Osteoblast (primary cell): ENCODE measurements at regions not wholly inside any gene's neighbourhood (a gene's known extent, or its start where the extent isn't known, plus 50 kb on each side); places are given as distances from the start of the nearest gene placed in this dataset.

Experiments
- DNase-seq: peaks from one replicate; pipeline ENCODE4 v3.0.0; 2011; ENCODE audit warnings: low spot score, mixed read lengths; ENCODE audit not compliant: insufficient read length; ENCODE audit errors: missing footprints
- H2AFZ ChIP-seq: 2 replicates; pipeline ENCODE4 v1.6.0; 2011; ENCODE audit warnings: mild to moderate bottlenecking, low read length
- H3K27ac ChIP-seq: 2 replicates; pipeline ENCODE4 v1.5.1; 2011; ENCODE audit warnings: mild to moderate bottlenecking, low read depth, low read length, moderate library complexity
- H3K27me3 ChIP-seq: 2 replicates; pipeline ENCODE4 v1.6.0; 2012; ENCODE audit warnings: mild to moderate bottlenecking, control low read depth, inconsistent platforms, low read length, moderate library complexity; ENCODE audit not compliant: insufficient read depth
- H3K36me3 ChIP-seq: 2 replicates; pipeline ENCODE4 v1.5.1; 2011; ENCODE audit warnings: mild to moderate bottlenecking, low read length, control low read depth, moderate library complexity; ENCODE audit not compliant: insufficient read depth
- H3K4me1 ChIP-seq: 2 replicates; pipeline ENCODE4 v1.5.1; 2011; ENCODE audit warnings: mild to moderate bottlenecking, low read length, control low read depth, moderate library complexity; ENCODE audit not compliant: insufficient read depth
- H3K4me2 ChIP-seq: 2 replicates; pipeline ENCODE4 v1.6.0; 2011; ENCODE audit warnings: mild to moderate bottlenecking, low read length; ENCODE audit not compliant: insufficient read depth
- H3K4me3 ChIP-seq: fragments of 200-600 bp; sonication (generic); 3 replicates; pipeline ENCODE4 v1.5.1; 2012; ENCODE audit warnings: mild to moderate bottlenecking, low read length, inconsistent platforms; ENCODE audit not compliant: insufficient read depth
- H3K79me2 ChIP-seq: 2 replicates; pipeline ENCODE4 v1.6.0; 2012; ENCODE audit warnings: mild to moderate bottlenecking, low read length, control low read depth, inconsistent platforms; ENCODE audit not compliant: insufficient read depth
- H3K9me3 ChIP-seq: 2 replicates; pipeline ENCODE4 v1.5.1; 2011; ENCODE audit warnings: low read depth, low read length, control low read depth
- H4K20me1 ChIP-seq: 2 replicates; pipeline ENCODE4 v1.6.0; 2012; ENCODE audit warnings: mild to moderate bottlenecking, low read length, control low read depth; ENCODE audit not compliant: insufficient read depth
- CTCF ChIP-seq: IDR thresholded peaks from 2 replicates; pipeline ENCODE4 v1.5.1; 2011; ENCODE audit warnings: mild to moderate bottlenecking, low read depth, low read length, moderate library complexity; ENCODE audit errors: extremely low read depth

- Histone ChIP-seq H2AFZ (no peak overlapping the region), H3K4me3 (no peak overlapping the region), H4K20me1 (no peaks in the 10 kb centered on the region), H3K79me2 (no peaks in the 10 kb centered on the region), H3K27ac (no peak overlapping the region), H3K36me3 (no peaks in the 10 kb centered on the region), H3K9me3 (no peaks in the 10 kb centered on the region), H3K4me2 (no peak overlapping the region), H3K4me1 (peaks cover 3% of the 10 kb centered on the region), H3K27me3 (peaks cover 32% of the 10 kb centered on the region)
- DNase-seq = no peak
- TF ChIP-seq CTCF = no peak
Observed at GRCh38 chr11:71352748-71353147, 95.4 kb downstream of the DHCR7 start.

GRCh38 chr11:71352226-71352625 is 96.0 kb downstream of the DHCR7 start:
- no peaks in the 10 kb centered on the region for H3K36me3 ChIP-seq
- H3K79me2 ChIP-seq = no peaks in the 10 kb centered on the region
- H3K4me2 ChIP-seq = no peak overlapping the region
- peaks cover 3% of the 10 kb centered on the region for H3K4me1 ChIP-seq
- H3K27ac ChIP-seq = no peak overlapping the region
- DNase-seq = peak; percentile 11
- no peak for TF ChIP-seq CTCF
- H3K9me3 ChIP-seq = no peaks in the 10 kb centered on the region
- peaks cover 33% of the 10 kb centered on the region for H3K27me3 ChIP-seq
- H2AFZ ChIP-seq = no peak overlapping the region
- no peak overlapping the region for H3K4me3 ChIP-seq
- no peaks in the 10 kb centered on the region for H4K20me1 ChIP-seq

GRCh38 chr11:71349627-71350026 is 97.2 kb upstream of the SHANK2 start:
- H3K27me3 ChIP-seq = peaks cover 46% of the 10 kb centered on the region
- no peak for TF ChIP-seq CTCF

GRCh38 chr11:71343828-71344400 is 91.5 kb upstream of the SHANK2 start:
- peak; percentile 58 for DNase-seq
- no peaks in the 10 kb centered on the region for H3K9me3 ChIP-seq
- no peaks in the 10 kb centered on the region for H4K20me1 ChIP-seq
- no peak overlapping the region for H2AFZ ChIP-seq
- H3K79me2 ChIP-seq = no peaks in the 10 kb centered on the region
- no peak for TF ChIP-seq CTCF
- no peak overlapping the region for H3K27ac ChIP-seq
- H3K4me1 ChIP-seq = peaks cover 7% of the 10 kb centered on the region
- H3K4me3 ChIP-seq = no peak overlapping the region
- H3K4me2 ChIP-seq = no peak overlapping the region
- peaks cover 34% of the 10 kb centered on the region for H3K27me3 ChIP-seq
- H3K36me3 ChIP-seq = no peaks in the 10 kb centered on the region

More at GRCh38 chr11:71349627-71350026, 97.2 kb upstream of the SHANK2 start:
- Histone ChIP-seq H3K36me3 (no peaks in the 10 kb centered on the region), H4K20me1 (no peaks in the 10 kb centered on the region), H2AFZ (no peak overlapping the region), H3K27ac (no peak overlapping the region), H3K4me2 (no peak overlapping the region), H3K9me3 (no peaks in the 10 kb centered on the region), H3K4me1 (no peaks in the 10 kb centered on the region), H3K4me3 (no peak overlapping the region), H3K79me2 (no peaks in the 10 kb centered on the region)
- no peak for DNase-seq
